GM19351 (cell line): ENCODE measurements at regions not wholly inside any gene's neighbourhood (a gene's known extent, or its start where the extent isn't known, plus 50 kb on each side); places are given as distances from the start of the nearest gene placed in this dataset.

Experiments used
- ATAC-seq: cut with Tn5 transposase; IDR thresholded peaks from one replicate; pipeline ENCODE4 v1.9.1; 2021; ENCODE audit warnings: mild to moderate bottlenecking, moderate library complexity; ENCODE audit not compliant: unreplicated experiment

DNA sequence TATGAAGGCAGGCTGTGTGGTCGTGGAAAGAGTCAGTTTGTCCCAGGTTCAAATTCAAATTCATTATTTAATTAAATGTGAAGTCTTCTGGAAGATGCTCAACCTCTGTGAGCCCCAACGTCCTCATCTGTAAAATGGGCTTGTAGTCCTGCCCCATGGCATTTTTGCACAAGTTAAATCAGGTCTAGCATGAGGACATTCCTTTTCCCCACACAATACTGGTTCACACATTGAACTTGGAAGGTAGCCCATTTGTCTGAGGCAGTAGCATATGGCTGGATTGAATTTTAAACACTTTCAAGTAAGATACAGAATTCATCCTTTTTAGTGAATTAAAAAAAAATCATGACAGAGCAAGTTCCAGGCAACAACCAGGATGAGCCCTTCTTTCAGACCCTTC lies 665.4 kb upstream of the HS6ST1 start:
- no peak for ATAC-seq

DNA sequence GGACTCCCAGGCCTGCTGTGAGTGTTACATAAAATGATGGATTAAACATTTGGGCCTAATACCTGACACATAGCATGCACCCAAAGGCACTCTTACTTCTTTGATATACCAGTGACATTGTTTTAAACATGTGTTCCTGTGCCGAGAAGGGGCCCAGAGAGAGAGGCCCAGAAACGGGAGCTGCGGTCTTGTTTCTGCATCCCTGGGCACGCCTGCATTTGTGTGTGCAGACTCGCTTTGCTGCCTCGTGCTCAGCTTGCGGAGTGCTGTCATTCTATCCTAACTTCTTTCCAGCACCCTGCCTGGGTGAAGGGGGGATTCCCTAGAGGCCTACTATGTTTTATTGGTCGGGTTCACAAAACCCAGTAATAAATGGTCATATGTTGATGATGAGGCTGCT lies 666.2 kb upstream of the HS6ST1 start:
- no peak for ATAC-seq

DNA sequence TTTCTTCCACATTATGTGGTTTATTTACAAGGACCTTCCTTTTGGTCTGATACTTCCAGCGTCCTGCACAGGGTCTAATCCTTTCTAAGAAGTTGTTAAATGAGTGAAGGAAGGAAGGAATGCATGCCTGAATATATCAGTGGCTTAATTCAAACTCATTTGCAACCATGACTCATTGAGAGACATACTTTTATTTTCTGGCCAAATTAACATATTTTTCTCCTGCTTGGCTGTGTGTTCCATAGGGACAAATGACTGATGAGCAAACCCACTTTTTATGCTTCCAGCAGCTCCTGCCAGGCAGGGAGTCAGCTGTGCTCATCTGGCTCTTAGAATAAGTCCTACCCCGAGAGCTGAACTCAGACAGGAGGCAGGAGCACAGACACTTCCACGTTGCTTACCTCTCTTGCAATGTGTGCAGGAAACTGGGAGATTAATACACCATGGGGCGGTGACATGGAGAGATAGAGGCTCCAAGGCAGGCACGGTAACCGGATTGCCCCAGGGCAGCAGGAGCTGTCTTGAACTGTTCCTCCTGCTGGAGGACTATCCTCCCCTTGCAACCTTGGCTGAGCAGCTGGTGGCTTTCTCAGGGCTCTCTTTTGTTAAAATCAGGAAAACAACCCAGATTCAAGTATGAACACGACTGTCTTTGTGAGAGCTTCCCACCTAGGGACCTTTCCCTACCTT lies 667.5 kb upstream of the HS6ST1 start:
- no peak for ATAC-seq

DNA sequence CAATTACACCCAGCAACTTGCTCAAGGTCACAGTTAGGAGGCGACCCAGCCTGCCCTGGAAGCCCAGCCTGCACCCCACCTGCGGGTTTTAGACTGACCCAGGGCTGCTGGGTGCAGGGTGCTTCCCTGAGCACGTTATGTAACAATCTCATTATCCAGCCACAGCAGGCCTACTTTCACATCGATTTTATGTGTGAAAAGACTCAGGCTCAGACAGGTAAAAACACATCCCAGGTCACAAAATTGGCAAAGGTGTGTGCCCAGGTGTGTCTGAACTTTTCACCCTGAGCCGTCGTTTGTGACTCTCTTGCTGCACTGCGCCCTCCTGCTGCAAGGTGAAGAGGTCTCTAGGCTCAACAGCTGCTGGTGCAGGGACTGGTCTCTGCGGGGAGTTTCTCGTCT lies 668.2 kb upstream of the HS6ST1 start:
- no peak for ATAC-seq

DNA sequence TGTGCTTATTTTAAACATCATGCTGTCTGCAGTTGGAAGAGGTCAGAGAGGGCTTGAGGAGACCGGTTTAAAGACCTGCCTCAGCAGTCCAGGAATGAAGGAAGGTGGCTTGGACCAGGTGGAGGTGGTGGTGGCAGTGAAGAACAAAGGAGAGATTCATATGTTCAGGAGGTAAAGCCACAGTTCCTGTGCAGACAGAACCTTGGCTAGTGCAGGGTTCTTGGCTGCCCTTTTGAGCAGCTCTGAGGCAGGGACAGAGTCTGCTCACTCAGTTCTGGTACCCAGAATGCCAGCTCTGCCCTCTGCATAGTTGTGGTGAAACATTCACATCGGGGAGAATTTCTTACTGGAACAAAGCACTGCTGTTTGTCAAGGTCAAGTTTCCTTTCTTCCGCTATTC lies 669.7 kb upstream of the HS6ST1 start:
- ATAC-seq = no peak

DNA sequence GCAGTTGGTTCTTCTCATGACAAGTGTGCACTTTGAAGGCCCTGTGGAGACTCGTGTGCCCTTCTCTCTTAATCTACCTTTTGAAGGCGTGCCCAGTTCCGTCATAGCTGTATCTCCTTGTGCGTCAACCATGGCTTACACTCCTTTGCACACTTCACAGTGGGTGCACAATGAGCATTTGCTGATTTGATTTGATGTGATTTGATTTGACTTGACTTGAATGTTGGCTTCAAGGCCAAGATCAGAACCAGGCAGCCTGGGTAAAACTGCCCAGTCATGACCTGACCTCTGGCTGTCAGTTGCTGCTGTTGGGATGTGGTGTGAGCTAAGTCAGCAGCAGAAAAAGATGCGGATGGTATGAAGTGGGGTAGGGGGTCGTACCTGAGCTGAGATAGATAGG lies 670.3 kb upstream of the HS6ST1 start:
- ATAC-seq = no peak

DNA sequence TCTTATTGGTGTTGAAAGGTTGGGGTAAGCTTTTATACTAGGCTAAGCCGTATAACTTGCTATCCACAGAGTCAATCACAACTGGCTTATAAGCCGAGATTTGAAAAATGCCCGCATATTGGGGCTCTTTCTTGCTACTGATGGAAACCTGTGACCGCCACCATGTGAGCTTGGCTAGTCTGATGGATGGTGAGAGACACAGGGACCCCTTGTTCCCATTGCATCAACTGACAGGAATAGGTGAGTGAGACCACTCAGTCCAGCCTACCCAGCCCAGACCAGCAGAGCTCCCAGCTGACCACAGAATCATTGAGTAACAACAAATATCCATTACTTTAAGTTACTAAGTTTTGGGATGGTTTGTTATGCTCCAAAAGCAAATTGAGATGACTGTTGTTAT lies 676.4 kb upstream of the HS6ST1 start:
- no peak for ATAC-seq

DNA sequence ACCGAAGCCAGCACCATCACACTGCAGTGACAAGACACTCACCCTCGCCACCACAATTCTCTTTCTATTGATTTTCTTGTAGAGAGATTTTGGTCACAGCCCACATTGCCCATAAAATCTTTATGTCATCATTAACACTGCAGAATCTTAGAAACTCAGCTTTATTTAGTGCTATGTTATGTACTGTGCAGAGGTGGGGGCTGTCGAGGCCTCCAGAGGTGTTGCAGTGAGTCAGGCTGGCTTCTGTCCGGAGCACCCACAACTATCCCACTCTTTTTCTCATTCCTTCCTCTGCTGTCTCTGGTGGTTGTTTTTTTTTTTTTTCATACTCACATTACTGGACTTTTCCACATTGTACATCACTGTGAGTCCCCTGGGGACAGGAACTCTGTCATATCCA lies 677.4 kb upstream of the HS6ST1 start:
- no peak for ATAC-seq

DNA sequence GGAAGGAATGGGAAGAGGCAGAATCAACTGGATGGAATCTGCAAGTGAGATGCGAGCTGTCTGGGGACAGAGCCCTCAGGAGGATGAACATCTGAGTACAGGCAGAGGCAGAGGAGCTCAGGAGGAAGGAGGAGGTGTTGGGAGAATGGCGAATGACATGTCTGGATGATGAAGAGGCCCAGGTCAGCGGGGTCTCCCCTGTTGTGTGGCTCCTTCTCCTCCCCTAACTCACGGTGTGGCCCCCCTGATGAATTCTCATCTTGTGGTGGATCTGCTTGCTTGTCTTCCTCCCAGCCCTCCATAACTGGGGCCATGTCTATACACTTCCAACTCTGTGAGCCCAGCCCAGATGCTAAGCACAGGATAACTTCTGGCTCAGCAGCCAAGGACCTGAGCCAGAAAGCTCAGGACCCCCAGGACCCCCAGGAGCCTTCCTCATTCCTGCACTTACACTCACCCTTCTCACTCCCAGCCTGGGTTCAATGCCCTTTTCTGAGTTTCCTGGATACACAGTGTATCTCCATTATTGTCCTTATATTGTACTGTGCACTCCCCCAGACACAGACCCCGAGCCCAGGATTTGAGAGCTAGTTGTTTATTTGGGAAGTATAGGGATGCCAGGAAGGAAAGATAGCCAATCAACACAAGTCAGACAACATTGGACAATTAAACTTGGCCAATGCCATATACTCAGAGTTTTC lies 678.6 kb upstream of the HS6ST1 start:
- ATAC-seq = no peak

DNA sequence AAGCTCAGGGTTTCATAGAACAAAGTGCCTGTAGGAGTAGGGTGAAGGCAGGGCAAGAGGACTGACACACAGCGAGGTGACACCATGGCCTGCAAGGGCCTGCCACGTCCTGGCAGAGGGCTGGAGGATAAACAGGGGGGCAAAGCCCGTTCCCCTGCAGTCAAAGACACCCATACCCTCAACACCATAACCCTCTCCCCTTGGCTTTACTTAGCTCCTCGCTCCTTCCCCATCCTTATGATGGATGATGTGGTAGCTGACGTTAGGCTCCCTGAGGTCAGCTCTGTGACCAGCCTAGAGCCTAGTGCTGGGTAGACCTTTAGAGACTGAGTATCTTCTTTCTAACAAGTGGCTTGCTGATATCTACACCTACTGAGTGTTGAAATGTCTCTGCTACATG lies 683.3 kb upstream of the HS6ST1 start:
- ATAC-seq = no peak

DNA sequence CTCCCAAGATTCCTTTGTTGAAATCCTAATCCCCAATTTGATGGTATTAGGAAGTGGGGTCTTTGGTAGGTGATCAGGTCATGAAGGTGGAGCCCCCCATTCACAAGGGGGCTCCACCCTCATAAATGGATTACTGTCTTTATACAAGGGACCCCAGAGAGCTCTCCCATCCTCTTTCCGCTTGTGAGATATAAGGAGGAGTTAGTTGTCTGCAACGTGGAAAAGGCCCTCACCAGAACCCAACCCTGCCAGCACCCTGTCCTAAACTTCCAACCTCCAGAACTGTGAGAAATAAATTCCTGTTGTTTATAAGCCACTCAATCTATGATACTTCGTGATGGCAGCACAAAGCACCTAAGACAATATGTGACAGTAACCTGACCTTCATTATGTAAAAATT lies 684.1 kb upstream of the HS6ST1 start:
- ATAC-seq = no peak

DNA sequence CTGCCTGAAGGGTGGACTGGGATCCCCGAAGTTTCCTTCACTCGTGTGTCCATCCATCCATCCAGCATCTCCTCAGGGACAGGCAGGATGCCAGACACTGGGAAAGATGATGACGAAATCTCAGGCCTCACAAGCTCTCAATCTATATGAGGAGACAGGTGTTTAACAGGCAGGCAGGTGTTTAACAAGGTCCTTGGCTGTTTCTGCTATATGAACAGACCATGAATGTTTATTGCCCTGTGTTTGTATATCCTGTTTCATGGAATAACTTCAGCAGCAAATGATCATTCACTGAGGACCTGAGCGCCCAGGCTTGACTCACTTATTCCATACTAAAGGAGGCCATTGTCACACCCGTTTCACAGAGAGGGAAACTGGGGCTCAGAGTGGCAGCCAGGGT lies 685.8 kb upstream of the HS6ST1 start:
- ATAC-seq = no peak

DNA sequence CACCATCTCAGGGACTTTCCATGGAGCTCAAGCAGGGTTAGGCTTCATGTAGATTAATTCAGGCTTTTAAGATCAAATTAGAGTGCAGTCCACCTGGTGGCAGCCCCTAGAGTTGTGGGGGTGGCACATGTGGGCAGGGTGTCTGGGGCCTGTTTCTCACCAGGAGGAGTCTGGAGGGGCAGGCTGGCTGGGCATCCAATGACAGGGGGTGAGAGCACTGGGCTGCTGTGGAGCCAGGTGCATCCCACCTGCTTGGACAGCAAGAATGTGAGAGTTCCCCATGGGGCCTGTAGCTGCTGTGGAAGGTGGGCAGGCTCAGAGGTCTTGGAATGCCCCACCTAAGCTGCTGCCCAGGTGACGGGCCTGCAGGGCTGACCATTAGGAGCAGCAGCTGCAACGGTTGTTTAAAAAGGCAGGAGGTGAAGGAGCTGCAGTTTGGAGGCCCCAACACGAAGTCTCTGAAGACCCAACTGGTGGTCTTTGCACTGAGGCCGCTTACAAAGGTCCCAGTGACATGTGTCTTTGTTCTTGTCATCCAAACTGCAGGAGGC lies 686.3 kb upstream of the HS6ST1 start:
- ATAC-seq = no peak

DNA sequence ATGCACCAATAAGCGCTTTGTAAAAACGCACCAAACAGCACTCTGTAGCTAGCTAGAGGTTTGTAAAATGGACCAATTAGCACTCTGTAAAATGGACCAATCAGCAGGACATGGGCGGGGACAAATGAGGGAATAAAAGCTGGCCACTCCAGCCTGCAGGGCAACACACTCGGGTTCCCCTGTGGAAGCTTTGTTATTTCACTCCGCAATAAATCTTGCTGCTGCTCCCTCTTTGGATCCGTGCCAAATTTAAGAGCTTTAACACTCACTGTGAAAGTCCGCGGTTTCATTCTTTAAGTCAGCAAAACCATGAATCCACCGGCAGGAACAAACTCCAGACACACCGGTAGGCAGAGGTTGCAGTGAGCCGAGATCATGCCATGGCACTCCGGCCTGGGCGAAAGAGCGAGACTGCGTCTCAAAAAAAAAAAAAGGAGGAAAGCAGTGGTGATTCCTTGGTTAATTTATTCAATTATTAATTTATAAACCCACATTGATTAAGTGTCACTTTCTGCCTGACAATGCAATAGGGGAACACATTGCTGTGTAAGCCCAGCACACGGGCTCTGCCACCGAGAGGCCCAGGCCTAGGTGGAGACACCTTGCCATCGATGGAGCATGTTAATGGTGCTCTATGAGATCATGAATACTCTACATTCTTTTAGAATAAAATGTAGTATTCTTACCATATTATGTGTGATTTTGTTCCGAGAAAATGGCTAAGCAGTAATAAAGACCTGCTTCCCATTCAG lies 687.6 kb upstream of the HS6ST1 start:
- ATAC-seq = no peak

DNA sequence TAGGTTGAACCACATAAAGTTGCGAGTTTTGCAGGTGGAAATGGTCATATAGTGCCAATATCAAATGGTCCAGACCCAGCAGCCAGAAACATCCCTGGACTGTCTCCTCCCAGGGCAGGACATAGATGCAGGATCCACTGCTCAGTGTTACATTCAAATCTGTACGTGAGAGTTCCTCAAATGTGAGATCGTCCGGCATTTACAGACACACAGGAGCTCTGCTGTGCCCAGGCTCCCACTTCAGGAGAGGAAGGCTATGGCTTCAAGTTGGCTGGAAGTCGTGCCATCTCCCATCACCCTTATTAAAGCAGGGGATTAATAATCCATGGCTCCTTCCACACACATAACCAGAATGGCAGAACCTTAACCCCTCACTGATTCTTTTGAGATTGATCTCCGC lies 688.2 kb upstream of the HS6ST1 start:
- ATAC-seq = no peak

DNA sequence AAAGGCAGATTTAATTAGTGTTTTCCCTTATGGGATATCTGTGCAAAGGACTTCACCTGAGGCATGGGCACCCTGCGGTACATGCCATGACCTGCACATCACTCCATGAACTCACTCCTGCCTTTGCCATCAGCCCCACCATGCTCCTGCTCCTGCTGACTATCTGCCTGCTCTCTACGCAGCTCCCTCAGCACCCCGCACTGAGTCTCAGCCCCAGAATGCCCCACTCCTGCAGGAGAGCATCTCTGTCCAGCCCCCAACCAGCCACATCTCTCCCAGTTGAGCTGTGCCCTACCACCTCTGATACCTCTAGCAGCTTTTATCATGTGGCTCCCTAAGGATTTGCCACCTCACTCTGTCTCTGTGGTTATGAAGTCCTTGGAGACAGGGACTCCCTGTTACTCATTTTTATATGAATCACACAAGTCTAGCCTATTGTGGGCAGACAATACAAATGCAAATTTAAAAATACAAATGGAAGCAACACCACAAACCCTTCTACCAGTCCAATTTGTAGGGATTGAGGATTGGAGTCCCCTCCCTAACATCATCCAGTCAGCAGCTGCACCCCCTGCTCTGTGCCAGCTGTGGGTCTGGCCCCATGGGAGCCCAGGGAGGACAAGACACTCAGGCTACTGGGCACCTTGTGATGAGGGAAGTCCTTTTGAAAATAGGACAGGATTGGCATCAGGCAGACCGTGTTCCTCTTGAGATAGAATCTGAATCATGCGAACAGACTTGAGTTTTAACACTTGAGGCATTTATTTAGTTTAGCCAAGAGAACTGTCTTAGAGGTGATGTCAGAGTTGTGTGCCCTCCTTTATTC lies 689.6 kb upstream of the HS6ST1 start:
- no peak for ATAC-seq

DNA sequence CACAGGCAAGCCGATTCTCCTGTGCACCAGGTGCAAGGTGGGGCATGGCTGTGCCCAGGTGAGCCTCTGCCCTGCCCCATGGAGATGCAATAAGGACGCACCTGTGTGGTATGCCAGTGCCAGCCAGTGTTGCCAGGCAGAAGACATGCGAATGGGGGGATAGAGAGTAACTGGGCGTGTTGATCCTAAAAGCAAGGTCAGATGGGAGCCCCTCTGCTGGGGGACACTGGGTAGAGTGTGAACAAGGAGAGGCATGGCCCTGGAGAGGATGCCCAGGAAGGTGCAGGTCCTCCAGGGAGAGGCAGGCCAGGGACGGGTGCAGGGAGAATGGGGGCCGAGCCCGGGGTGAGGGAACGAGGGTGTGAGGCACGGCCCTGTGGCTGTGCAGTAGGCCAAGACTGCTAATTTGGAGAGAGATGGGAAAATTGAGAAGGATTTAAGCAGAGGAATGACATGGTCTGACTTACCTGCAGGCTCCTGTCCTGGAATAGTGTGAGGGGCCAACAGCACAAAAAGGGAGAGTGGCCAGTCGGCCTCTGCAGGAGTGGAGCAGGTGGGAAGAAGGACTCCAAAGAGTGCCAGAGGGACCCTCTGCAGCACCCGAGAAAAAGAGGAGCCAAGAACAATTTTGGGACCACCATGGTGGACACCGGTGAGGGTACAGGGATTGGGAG lies 690.4 kb upstream of the HS6ST1 start:
- no peak for ATAC-seq

DNA sequence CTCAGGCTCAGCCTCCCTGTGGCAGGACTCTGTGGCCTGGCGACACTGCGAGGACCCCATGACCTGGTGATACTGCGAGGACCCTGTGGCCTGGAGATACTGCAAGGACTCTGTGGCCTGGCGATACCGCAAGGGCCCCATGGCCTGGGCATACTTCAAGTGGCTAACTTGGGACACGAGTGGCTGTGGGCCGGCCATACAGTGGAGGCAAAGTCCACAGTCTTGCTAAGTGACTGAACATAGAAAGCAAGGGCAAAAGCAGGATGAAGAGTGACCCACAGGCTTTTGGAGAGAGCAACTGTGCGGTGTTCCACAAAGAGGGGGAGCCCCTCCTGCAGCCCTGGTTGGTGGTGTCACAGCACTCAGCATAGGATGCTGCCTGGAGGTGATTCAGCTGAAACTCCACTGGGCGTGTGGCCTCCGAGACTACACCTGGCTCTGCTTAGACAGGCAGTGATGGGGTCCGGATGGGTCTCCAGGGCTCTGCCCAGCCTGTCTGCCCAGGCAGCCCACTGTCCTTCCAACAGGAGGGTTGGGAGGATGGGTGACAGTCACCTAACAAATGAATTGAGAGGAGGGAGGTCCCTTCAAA lies 691.0 kb upstream of the HS6ST1 start:
- no peak for ATAC-seq

DNA sequence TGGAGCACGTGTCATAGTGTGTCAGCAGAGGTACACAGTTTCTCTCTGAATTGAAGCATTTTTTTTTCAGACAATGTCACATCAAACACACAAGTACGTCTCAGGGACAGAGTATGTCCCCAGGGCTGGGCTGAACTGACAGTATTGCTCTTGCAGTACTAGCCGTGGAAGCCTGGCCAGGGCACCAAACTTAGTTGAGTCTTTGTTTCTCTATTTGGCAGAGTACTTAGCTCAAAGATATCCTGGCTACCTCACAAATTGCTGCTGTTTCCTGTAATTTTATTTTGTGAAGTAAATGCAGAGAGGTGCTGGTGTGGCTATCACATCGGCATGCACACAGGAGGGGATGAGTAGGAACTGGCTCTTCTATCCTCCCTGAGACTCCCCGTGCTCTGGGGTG lies 691.6 kb upstream of the HS6ST1 start:
- no peak for ATAC-seq

DNA sequence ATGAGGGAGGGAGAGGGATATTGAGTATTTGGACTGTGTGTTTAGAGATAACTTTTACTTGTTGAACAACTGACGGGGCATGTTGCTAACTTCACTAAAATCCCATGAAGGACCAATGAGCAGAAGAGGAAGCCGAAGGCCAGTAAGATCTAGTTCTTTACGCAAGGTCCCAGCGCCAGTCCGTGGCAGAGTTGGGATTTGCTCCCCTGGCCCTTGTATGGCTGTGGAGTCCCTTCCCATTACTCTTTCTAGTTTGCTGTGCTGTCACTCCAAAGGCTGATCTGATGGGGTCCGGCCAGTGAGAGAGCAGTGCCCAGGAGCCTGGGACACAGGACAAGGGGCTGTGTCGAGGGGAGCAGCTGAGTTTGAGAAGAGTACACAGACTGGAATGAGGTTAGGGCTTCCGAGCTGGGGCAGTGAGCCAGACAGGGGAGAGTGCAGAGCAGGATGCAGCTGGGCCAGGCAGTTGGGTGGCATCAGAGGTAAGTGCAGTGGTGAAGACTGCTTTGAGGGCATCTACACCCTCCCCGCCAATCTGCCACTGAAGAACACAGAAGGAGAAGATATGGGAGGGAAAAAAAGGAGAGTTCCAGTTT lies 692.9 kb upstream of the HS6ST1 start:
- no peak for ATAC-seq
